H1 (cell line): ENCODE measurements at regions not wholly inside any gene's neighbourhood (a gene's known extent, or its start where the extent isn't known, plus 50 kb on each side); places are given as distances from the start of the nearest gene placed in this dataset.

Experiments used
- CTCF ChIA-PET: fragments of 300-600 bp; sonication (Branson Sonifier 250); formaldehyde crosslinking; loops from one replicate; lab custom pipeline; 2021; ENCODE audit not compliant: partially characterized antibody; lab: Charles Lee
- POLR2A ChIA-PET: fragments of 300-600 bp; sonication (Branson Sonifier 250); formaldehyde crosslinking; loops from one replicate; lab custom pipeline; 2021; ENCODE audit warnings: inconsistent platforms; ENCODE audit not compliant: partially characterized antibody; lab: Charles Lee
- DNase-seq, 2 experiments: peaks; one replicate each; pipeline versions ENCODE4 v3.0.0 to v3.0.0-alpha.2; 2010 to 2022; ENCODE audit warnings: low spot score in 2 of 2, low read depth in 1 of 2, mixed read lengths in 1 of 2
- FAIRE-seq: peaks from 2 replicates; lab custom pipeline; 2011; peaks lifted over from hg19 to GRCh38; lab: Jason Lieb, UNC
- H2AFZ ChIP-seq: 2 replicates; pipeline ENCODE4 v1.8.1; 2012; ENCODE audit warnings: low read length, inconsistent platforms
- H2AK5ac ChIP-seq: 2 replicates; pipeline ENCODE4 v1.6.1; 2013; ENCODE audit warnings: low read depth, low read length
- H2BK120ac ChIP-seq: replicated peaks from 2 replicates; pipeline ENCODE3; 2013; ENCODE audit warnings: low read depth, low read length, inconsistent platforms
- H2BK12ac ChIP-seq: 2 replicates; pipeline ENCODE4 v1.6.1; 2013; ENCODE audit warnings: low read depth, low read length
- H2BK15ac ChIP-seq: 2 replicates; pipeline ENCODE4 v1.6.1; 2013; ENCODE audit warnings: low read length
- H2BK20ac ChIP-seq: 2 replicates; pipeline ENCODE4 v1.6.1; 2013; ENCODE audit warnings: low read length
- H2BK5ac ChIP-seq: 2 replicates; pipeline ENCODE4 v1.6.1; 2013; ENCODE audit warnings: low read depth, low read length
- H3K14ac ChIP-seq: 2 replicates; pipeline ENCODE4 v1.6.1; 2013; ENCODE audit warnings: inconsistent platforms; ENCODE audit not compliant: insufficient read length
- H3K18ac ChIP-seq: 2 replicates; pipeline ENCODE4 v1.6.1; 2013; ENCODE audit warnings: low read length; ENCODE audit errors: extremely low read depth
- H3K23ac ChIP-seq: 2 replicates; pipeline ENCODE4 v1.6.1; 2013; ENCODE audit warnings: inconsistent platforms; ENCODE audit not compliant: insufficient read length
- H3K23me2 ChIP-seq: 2 replicates; pipeline ENCODE4 v1.6.1; 2013; ENCODE audit warnings: low read depth, low read length
- H3K27ac ChIP-seq: 2 replicates; pipeline ENCODE4 v1.6.1; 2011; ENCODE audit warnings: low read depth, low read length, inconsistent platforms
- H3K27me3 ChIP-seq, 4 experiments: replicated peaks in 1 of 4; 1 replicate in 1 of 4; 2 replicates in 3 of 4; pipeline versions ENCODE4 v1.6.1 to v1.8.1; 2011 to 2013; ENCODE audit warnings: low read length in 3 of 4, mild to moderate bottlenecking in 3 of 4, inconsistent platforms in 2 of 4, mixed read lengths in 2 of 4, moderate library complexity in 1 of 4; ENCODE audit not compliant: control insufficient read depth in 3 of 4, insufficient read depth in 3 of 4; ENCODE audit errors: extremely low read depth in 1 of 4
- H3K36me3 ChIP-seq, 4 experiments: 2 replicates each; pipeline versions ENCODE4 v1.6.1 to v1.8.1; 2011 to 2013; ENCODE audit warnings: mild to moderate bottlenecking in 4 of 4, low read length in 3 of 4, moderate library complexity in 2 of 4, control low read depth in 1 of 4, inconsistent platforms in 1 of 4; ENCODE audit not compliant: insufficient read depth in 4 of 4, control insufficient read depth in 2 of 4
- H3K4ac ChIP-seq: replicated peaks from 2 replicates; pipeline ENCODE3; 2013; ENCODE audit warnings: low read length, low read depth, mixed read lengths, inconsistent platforms; ENCODE audit not compliant: insufficient read length
- H3K4me1 ChIP-seq, 4 experiments: replicated peaks in 1 of 4; 1 replicate in 1 of 4; 2 replicates in 3 of 4; pipeline versions ENCODE4 v1.6.1 to v1.8.1; 2011 to 2013; ENCODE audit warnings: low read length in 3 of 4, inconsistent platforms in 2 of 4, mixed read lengths in 1 of 4; ENCODE audit not compliant: insufficient read depth in 4 of 4, control insufficient read depth in 3 of 4
- H3K4me2 ChIP-seq, 2 experiments: 2 replicates each; pipeline versions ENCODE4 v1.6.1 to v1.8.1; 2011 to 2013; ENCODE audit warnings: low read depth in 2 of 2, low read length in 2 of 2, control low read depth in 1 of 2, inconsistent platforms in 1 of 2, mild to moderate bottlenecking in 1 of 2; ENCODE audit not compliant: insufficient read depth in 1 of 2
- H3K4me3 ChIP-seq, 4 experiments: fragments of 200-600, 300-600 bp in 1 of 4; sonication (generic), shearing (Covaris generic), sonication (Bioruptor Twin) in 1 of 4; 2 replicates each; pipeline versions ENCODE4 v1.5.1 to v1.8.1; 2011 to 2016; ENCODE audit warnings: low read length in 4 of 4, low read depth in 3 of 4, control low read depth in 2 of 4, inconsistent platforms in 2 of 4, mild to moderate bottlenecking in 2 of 4, mixed read lengths in 1 of 4, moderate library complexity in 1 of 4; ENCODE audit not compliant: insufficient read depth in 2 of 4; ENCODE audit errors: extremely low read depth in 1 of 4
- H3K56ac ChIP-seq: replicated peaks from 2 replicates; pipeline ENCODE3; 2013; ENCODE audit warnings: low read depth, mild to moderate bottlenecking, mixed read lengths, low read length, inconsistent platforms; ENCODE audit not compliant: insufficient read length
- H3K79me1 ChIP-seq: 2 replicates; pipeline ENCODE4 v1.6.1; 2013; ENCODE audit warnings: low read depth, low read length, control low read depth
- H3K79me2 ChIP-seq, 2 experiments: 2 replicates each; pipeline versions ENCODE4 v1.6.1 to v1.8.1; 2012 to 2013; ENCODE audit warnings: low read length in 2 of 2, mild to moderate bottlenecking in 2 of 2, inconsistent platforms in 1 of 2; ENCODE audit not compliant: insufficient read depth in 2 of 2, control insufficient read depth in 1 of 2
- H3K9ac ChIP-seq, 4 experiments: replicated peaks in 1 of 4; 1 replicate in 1 of 4; 2 replicates in 3 of 4; pipeline versions ENCODE4 v1.6.1 to v1.8.1; 2011 to 2013; ENCODE audit warnings: low read depth in 3 of 4, low read length in 3 of 4, control low read depth in 2 of 4, mild to moderate bottlenecking in 2 of 4, moderate library complexity in 2 of 4, inconsistent platforms in 1 of 4; ENCODE audit errors: extremely low read depth in 1 of 4
- H3K9me3 ChIP-seq, 2 experiments: 2 replicates each; pipeline versions ENCODE4 v1.6.1 to v1.8.1; 2012 to 2013; ENCODE audit warnings: mild to moderate bottlenecking in 2 of 2, moderate library complexity in 2 of 2, control low read depth in 1 of 2, inconsistent platforms in 1 of 2, low read depth in 1 of 2, low read length in 1 of 2, mixed read lengths in 1 of 2; ENCODE audit not compliant: insufficient read depth in 2 of 2
- H4K20me1 ChIP-seq, 2 experiments: replicated peaks in 1 of 2; 2 replicates each; pipeline versions ENCODE3 to v1.8.1; 2011 to 2013; ENCODE audit warnings: inconsistent platforms in 2 of 2, low read length in 2 of 2, mild to moderate bottlenecking in 1 of 2; ENCODE audit not compliant: insufficient read depth in 2 of 2, control insufficient read depth in 1 of 2
- H4K5ac ChIP-seq: 2 replicates; pipeline ENCODE4 v1.6.1; 2013; ENCODE audit warnings: low read length, low read depth, mixed read lengths, inconsistent platforms; ENCODE audit not compliant: insufficient read length
- H4K8ac ChIP-seq: 2 replicates; pipeline ENCODE4 v1.8.0; 2013; ENCODE audit warnings: mild to moderate bottlenecking, moderate library complexity, low read length, inconsistent platforms; ENCODE audit not compliant: insufficient read depth; ENCODE audit errors: extremely low read depth
- H4K91ac ChIP-seq: replicated peaks from 2 replicates; pipeline ENCODE3; 2013; ENCODE audit warnings: low read length, mixed read lengths, inconsistent platforms; ENCODE audit not compliant: insufficient read length
- CHD1 ChIP-seq: IDR thresholded peaks from 2 replicates; pipeline ENCODE4 v1.6.1; 2012; ENCODE audit warnings: low read depth, low read length, improper control_type of control experiment
- POLR2A ChIP-seq, 2 experiments: IDR thresholded peaks; 1 replicate in 1 of 2; 2 replicates in 1 of 2; pipeline ENCODE4 v1.6.1; 2011; ENCODE audit warnings: low read depth in 2 of 2, low read length in 2 of 2, mild to moderate bottlenecking in 2 of 2; ENCODE audit errors: control extremely low read depth in 1 of 2
- SIX5 ChIP-seq: IDR thresholded peaks from 2 replicates; pipeline ENCODE4 v1.6.1; 2011; ENCODE audit warnings: mild to moderate bottlenecking, low read depth, low read length
- SP1 ChIP-seq: IDR thresholded peaks from 2 replicates; pipeline ENCODE4 v1.6.1; 2011; ENCODE audit warnings: low read depth, low read length
- WGBS, 2 experiments: shearing (Covaris generic) in 1 of 2; methylation state at CpG; one replicate each; pipeline versions ENCODE4 v1.1.6 to v1.1.7; 2013 to 2015; ENCODE audit warnings: low lambda C conversion rate in 2 of 2, mixed read lengths in 2 of 2, inconsistent platforms in 1 of 2, low coverage in 1 of 2, missing lambda C conversion rate in 1 of 2; ENCODE audit not compliant: insufficient replicate concordance in 2 of 2, insufficient coverage in 1 of 2, insufficient read length in 1 of 2; ENCODE audit errors: extremely low coverage in 1 of 2, missing lambda C conversion rate in 1 of 2; 5-methylcytosine and 5-hydroxymethylcytosine counted together

DNA sequence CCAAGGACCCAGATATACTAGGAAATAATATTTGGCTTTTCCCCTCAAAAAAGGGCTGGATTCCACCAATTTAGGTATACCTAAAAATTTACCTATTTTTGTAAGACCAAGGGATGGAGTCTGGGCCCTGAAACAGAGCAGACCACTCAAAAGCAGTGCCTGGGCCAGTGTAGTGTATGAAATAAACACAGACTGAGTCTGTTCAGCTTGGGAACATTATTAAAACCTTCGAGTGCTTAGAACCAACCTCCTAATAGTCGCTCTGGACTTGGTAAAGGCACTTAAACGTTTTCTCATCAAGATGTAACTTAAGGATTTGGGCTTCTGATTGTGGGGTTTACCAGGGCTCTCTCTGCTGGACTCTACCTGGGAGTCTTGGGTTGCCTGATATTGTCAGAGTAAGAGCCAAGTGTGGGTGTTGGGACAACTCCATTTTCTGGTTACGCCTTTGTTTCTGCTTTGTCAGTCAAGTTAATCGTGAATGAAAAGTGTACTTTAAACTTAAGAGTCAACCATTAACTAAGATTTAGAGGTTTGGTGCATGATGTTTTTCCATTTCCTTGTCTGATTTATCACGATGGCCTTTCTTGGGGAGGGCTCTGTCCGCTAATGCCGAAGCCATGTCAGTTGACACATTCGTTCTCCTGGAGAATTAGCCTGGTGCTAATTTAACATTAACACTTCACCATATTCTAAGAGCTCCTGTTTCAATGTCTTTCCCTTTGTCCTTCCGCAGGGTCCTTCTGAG lies 221.0 kb upstream of the TPM1 start:
- Histone ChIP-seq H3K23ac (no peak overlapping the region), H3K4me1 (no peaks in the 10 kb centered on the region), H2BK20ac (no peak overlapping the region), H4K5ac (no peak overlapping the region), H3K4me3 (no peak overlapping the region), H3K9me3 (no peaks in the 10 kb centered on the region), H2BK15ac (no peak overlapping the region), H2BK5ac (no peak overlapping the region), H2BK120ac (no peak overlapping the region), H3K27ac (no peak overlapping the region), H3K18ac (no peak overlapping the region), H2AFZ (no peak overlapping the region), H3K79me1 (no peaks in the 10 kb centered on the region), H4K8ac (no peak overlapping the region), H3K27me3 (no peaks in the 10 kb centered on the region), H2BK12ac (no peak overlapping the region), H2AK5ac (no peak overlapping the region), H3K14ac (no peak overlapping the region), H3K36me3 (no peaks in the 10 kb centered on the region), H3K79me2 (no peaks in the 10 kb centered on the region), H3K9ac (no peak overlapping the region), H3K23me2 (no peaks in the 10 kb centered on the region), H4K20me1 (no peaks in the 10 kb centered on the region), H3K4me2 (no peak overlapping the region), H4K91ac (no peak overlapping the region), H3K56ac (no peak overlapping the region), H3K4ac (no peak overlapping the region)
- FAIRE-seq (no peak), DNase-seq (no peak)
- 89% methylated on average over 10 of the region's 10 CpGs; no CpG with 5 or more reads in 1 of the 2 experiments for WGBS, 2 experiments
- CTCF ChIA-PET = interaction anchor here (1.4 kb wide), 1 partner anchor 79 kb away, joined by 5 read pairs; no protein-coding TSS in a partner anchor
- TF ChIP-seq CHD1 (no peak), SIX5 (no peak), SP1 (no peak), POLR2A (IDR thresholded peaks at IDR 0.05; ENCODE audit: control extremely low read depth in 1 of 2, low read depth in 2 of 2, low read length in 2 of 2) (no peak)
- POLR2A ChIA-PET = no interaction called here
